ENCODE measurements at regions not wholly inside any gene's neighbourhood (a gene's known extent, or its start where the extent isn't known, plus 50 kb on each side); places are given as distances from the start of the nearest gene placed in this dataset.

DNA sequence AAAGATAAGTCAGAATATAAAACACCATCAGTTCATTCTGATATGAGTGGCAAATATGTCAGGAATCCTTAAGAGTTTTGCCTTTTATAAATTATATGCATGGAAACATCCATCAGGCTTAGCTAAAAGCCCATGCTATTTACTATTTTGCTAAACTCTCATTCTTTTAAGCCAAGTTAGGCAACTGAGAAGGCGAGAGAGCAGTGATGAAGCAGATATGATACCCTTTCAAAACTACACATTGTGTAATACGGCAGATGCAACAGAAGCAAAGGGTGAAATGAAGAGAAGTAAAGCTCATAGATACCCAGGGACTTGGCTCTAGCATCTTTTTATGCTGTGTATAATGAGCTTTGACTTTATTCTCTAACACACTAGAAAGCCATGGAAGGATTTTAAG lies 95.8 kb downstream of the SLIT2 start:
- TF ChIP-seq, protein P1, sequence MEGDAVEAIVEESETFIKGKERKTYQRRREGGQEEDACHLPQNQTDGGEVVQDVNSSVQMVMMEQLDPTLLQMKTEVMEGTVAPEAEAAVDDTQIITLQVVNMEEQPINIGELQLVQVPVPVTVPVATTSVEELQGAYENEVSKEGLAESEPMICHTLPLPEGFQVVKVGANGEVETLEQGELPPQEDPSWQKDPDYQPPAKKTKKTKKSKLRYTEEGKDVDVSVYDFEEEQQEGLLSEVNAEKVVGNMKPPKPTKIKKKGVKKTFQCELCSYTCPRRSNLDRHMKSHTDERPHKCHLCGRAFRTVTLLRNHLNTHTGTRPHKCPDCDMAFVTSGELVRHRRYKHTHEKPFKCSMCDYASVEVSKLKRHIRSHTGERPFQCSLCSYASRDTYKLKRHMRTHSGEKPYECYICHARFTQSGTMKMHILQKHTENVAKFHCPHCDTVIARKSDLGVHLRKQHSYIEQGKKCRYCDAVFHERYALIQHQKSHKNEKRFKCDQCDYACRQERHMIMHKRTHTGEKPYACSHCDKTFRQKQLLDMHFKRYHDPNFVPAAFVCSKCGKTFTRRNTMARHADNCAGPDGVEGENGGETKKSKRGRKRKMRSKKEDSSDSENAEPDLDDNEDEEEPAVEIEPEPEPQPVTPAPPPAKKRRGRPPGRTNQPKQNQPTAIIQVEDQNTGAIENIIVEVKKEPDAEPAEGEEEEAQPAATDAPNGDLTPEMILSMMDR (IDR thresholded peaks at IDR 0.05; ENCODE audit: low read length) = no peak
- TF ChIP-seq EZH2 (IDR thresholded peaks at IDR 0.05; ENCODE audit: borderline replicate concordance, low read length) = no peak

Data from OCI-LY1 (cell line).